ENCODE measurements at regions not wholly inside any gene's neighbourhood (a gene's known extent, or its start where the extent isn't known, plus 50 kb on each side); places are given as distances from the start of the nearest gene placed in this dataset.
"Not testable (repeated sequence)": the region's sequence is repeated elsewhere in the genome, so short reads cannot be mapped to it uniquely, and the experiment has no call there.

DNA sequence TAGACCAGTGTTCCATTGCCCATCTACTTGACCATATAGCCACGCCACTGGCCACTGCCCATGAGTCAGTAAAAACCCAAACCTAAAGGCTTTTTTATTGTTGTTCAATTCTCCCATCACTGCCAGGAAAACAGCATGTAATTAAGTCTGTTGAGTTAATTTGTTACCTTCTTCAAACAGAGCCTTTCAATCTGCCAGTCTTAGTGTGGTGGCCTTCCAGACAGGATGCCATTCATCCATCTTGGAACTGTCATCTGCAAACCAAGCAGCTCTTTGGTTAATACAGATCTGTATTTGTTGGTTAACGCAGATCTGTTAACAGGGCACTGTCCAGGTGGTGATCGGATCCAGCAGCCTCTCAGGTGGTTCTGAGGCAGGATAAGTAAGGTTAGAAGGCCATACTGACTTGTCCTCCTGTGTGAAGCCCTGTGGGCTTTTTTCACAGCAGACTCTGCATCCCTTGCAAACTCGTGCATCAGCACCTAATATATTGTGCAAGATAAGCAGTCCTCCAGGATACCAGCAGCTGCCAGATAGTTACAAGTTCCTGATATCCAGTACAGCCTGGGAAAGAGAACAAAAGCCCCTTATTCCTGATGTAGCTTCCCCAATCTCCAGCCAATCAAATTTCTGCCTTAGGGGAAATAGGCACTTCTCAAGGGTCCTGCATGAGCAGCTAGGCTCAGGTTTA, 59.1 kb upstream of the DHRS4 start:
- no peak overlapping the region for H3K27ac ChIP-seq
- no peak overlapping the region for H3K4me3 ChIP-seq

DNA sequence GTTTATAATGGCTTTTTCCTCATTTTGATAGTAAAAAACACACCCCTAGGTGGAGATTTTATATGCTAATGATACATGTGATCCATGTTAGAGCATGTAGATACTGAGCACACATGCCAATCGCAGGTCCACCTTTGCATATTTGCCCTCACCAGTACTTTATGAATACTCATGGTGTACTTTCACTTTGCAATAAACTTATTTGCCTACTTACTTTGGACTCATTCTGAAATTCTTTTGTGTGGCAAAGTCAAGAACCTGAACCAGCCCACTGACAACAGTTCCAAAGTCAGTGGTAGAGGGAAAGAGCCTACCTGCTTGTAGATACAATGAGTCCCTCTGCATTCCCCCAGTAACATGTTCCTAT, 58.5 kb upstream of the DHRS4 start:
- Histone ChIP-seq H3K27ac (no peak overlapping the region), H3K4me3 (no peak overlapping the region)

DNA sequence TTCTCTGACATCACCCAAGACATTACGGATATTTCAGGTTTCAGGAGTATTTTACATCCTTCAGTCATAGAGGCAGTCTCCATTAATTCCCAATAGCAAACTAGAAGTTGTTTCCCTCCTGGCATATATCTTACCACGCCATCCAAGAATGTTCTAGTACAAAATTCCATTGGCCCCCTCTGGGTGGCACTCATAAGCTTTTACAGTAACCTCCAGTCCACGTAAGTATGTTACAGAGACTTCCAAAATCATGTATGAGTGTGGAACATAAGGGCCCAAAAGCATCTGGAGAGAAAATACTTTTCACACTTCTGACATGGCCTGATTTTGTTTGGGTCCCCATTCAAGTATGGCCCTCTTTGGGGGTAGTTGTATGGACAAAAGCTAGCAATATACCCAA, 58.1 kb upstream of the DHRS4 start:
- H3K27ac ChIP-seq, result no peak overlapping the region
- no peak overlapping the region for H3K4me3 ChIP-seq

DNA sequence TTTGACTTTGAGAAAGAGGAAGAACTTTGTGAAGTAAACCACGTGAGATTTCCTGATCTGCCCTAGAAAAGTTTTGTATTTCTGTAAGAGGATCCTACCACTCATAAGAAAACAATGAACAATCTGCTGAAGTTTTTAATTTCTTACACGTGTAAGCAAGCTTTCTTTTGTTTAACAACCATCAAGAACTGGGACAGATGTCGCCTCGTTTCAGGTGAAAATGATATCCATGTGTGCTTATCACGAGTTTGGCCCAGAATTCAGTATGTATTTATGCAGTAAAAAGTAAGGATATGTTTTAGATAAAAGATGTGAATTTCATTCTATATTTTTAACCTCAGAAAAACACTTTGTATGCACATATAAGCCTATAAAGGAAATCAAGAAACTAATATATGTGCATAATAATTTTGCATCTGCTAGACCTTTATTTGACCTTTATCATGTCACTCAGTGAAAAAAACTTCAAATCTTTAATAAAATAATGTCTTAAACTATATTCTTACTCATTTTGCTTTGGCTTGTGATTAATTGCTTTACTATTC, 56.9 kb upstream of the DHRS4 start:
- H3K4me3 ChIP-seq, result no peak overlapping the region
- H3K27ac ChIP-seq, result no peak overlapping the region

DNA sequence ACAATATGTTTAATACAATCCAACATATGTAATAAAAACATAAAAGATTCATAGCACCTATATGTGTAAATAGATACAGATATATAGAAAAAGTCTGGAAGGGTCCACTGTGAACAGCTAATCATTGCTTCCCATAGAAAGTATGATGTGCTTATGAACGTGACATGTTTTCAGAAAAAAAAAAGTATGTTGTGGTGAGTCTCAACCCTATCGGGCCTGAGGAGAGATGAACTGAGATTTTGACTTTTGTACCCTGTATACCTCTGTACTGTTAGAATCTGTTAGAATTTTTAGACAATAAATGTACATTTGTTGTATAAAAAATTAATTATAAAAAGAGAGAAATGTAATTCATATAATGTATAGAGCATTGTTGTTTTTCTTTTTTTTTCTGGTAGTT, 56.3 kb upstream of the DHRS4 start:
- H3K4me3 ChIP-seq, H3K27ac ChIP-seq: not testable (repeated sequence)

DNA sequence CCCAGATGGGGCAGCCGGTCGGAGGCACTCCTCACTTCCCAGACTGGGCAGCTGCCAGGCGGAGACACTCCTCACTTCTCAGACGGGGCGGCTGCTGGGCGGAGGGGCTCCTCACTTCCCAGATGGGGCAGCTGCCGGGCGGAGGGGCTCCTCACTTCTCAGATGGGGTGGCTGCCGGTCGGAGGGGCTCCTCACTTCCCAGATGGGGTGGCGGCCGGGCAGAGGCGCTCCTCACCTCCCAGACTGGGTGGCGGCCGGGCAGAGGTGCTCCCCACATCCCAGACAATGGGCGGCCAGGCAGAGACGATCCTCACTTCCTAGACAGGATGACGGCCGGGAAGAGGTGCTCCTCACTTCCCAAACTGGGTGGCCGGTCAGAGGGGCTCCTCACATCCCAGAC, 55.2 kb upstream of the DHRS4 start:
- not testable (repeated sequence) for H3K27ac ChIP-seq, H3K4me3 ChIP-seq

DNA sequence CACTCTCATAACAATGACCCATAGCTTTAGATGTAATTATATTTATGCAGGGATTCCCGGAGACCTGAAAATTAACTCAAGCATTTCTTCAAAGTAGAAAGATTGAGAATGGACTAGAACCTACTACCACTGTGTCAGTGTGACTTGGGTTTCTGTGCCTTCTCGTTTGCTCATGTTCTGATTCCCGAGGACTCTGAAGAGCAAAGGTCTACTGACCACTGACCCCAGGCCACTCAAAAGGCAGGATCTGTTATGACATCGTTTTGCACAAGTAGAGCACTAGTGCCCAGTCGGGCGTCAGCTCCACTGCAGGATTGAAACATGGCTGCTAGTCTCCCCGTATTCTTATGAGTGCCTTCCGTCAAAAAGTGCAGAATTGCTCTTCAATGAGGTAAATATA, 53.8 kb upstream of the DHRS4 start:
- Histone ChIP-seq H3K27ac (no peak overlapping the region), H3K4me3 (no peak overlapping the region)

DNA sequence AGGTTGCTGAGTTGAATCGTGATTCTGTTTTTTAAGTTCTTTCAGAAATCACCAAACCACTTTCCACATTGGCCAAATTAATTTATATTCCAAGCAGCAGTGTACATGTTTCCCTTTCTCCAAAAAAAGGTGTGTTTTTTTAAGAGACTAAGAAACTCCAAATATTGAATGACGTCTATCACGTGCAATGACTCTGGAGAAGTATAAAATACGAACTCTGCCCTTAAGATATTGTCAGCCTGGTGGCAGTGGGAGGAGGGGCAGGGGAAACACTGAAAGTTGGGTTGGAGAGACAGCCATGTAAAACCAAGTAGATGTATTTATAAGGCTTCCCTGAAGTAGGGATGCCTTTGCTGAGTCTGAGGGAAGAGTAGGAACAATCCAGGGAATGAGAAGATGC, 50.1 kb upstream of the DHRS4 start:
- H3K27ac ChIP-seq, result no peak overlapping the region
- no peak overlapping the region for H3K4me3 ChIP-seq
